ENCODE measurements at regions not wholly inside any gene's neighbourhood (a gene's known extent, or its start where the extent isn't known, plus 50 kb on each side); places are given as distances from the start of the nearest gene placed in this dataset.

- H4K20me1 ChIP-seq = peaks cover 39% of the 10 kb centered on the region
- no peak overlapping the region for H3K27ac ChIP-seq
- no peak overlapping the region for H3K4me2 ChIP-seq
- no peaks in the 10 kb centered on the region for H3K27me3 ChIP-seq
- H3K4me1 ChIP-seq = no peaks in the 10 kb centered on the region
- H3K9ac ChIP-seq = no peak overlapping the region
- H3K9me3 ChIP-seq = no peaks in the 10 kb centered on the region
- TF ChIP-seq Cebpa-rat (IDR thresholded peaks at IDR 0.05) = no peak
- no peaks in the 10 kb centered on the region for H3K36me3 ChIP-seq
- H3K4me3 ChIP-seq = no peak overlapping the region
Measured at GRCh38 chr2:217709478-217710210, 293.2 kb downstream of the TNS1 start.

- Histone ChIP-seq H3K4me1 (no peaks in the 10 kb centered on the region), H3K36me3 (no peaks in the 10 kb centered on the region), H3K9ac (no peak overlapping the region), H3K4me2 (no peak overlapping the region), H3K9me3 (no peaks in the 10 kb centered on the region), H3K4me3 (no peak overlapping the region), H3K27me3 (no peaks in the 10 kb centered on the region), H4K20me1 (peaks cover 15% of the 10 kb centered on the region), H3K27ac (no peak overlapping the region)
- TF ChIP-seq Cebpa-rat (IDR thresholded peaks at IDR 0.05) = no peak
Measured at GRCh38 chr2:217707131-217707611, 295.6 kb downstream of the TNS1 start.

GRCh38 chr2:217706513-217706912 lies 296.3 kb downstream of the TNS1 start:
- peaks cover 12% of the 10 kb centered on the region; the same call in 1 of the 2 replicates for H4K20me1 ChIP-seq
- H3K27ac ChIP-seq = no peak overlapping the region
- H3K27me3 ChIP-seq = no peaks in the 10 kb centered on the region
- no peaks in the 10 kb centered on the region for H3K36me3 ChIP-seq
- H3K4me3 ChIP-seq = no peak overlapping the region
- no peak overlapping the region for H3K9ac ChIP-seq
- no peaks in the 10 kb centered on the region for H3K9me3 ChIP-seq
- no peak for TF ChIP-seq Cebpa-rat (IDR thresholded peaks at IDR 0.05)
- no peak overlapping the region for H3K4me2 ChIP-seq
- H3K4me1 ChIP-seq = no peaks in the 10 kb centered on the region

GRCh38 chr2:217706095-217706494 lies 296.7 kb downstream of the TNS1 start:
- H3K9ac ChIP-seq = no peak overlapping the region
- H3K9me3 ChIP-seq = no peaks in the 10 kb centered on the region
- no peak overlapping the region for H3K27ac ChIP-seq
- no peaks in the 10 kb centered on the region for H3K36me3 ChIP-seq
- peaks cover 8% of the 10 kb centered on the region; the same call in 1 of the 2 replicates for H4K20me1 ChIP-seq
- no peaks in the 10 kb centered on the region for H3K27me3 ChIP-seq
- TF ChIP-seq Cebpa-rat (IDR thresholded peaks at IDR 0.05) = no peak
- no peaks in the 10 kb centered on the region for H3K4me1 ChIP-seq
- no peak overlapping the region for H3K4me3 ChIP-seq
- H3K4me2 ChIP-seq = no peak overlapping the region

- no peak overlapping the region for H3K27ac ChIP-seq
- no peaks in the 10 kb centered on the region for H3K9me3 ChIP-seq
- no peaks in the 10 kb centered on the region for H3K36me3 ChIP-seq
- no peaks in the 10 kb centered on the region for H3K27me3 ChIP-seq
- H4K20me1 ChIP-seq = 0 out of 2 replicates have a peak, but pooled peaks cover 6% of the 10 kb centered on the region
- no peaks in the 10 kb centered on the region for H3K4me1 ChIP-seq
- no peak for TF ChIP-seq Cebpa-rat (IDR thresholded peaks at IDR 0.05)
- H3K4me3 ChIP-seq = no peak overlapping the region
- no peak overlapping the region for H3K4me2 ChIP-seq
- H3K9ac ChIP-seq = no peak overlapping the region
Measured at GRCh38 chr2:217705461-217705860, 297.3 kb downstream of the TNS1 start.

- H3K36me3 ChIP-seq = no peaks in the 10 kb centered on the region
- H3K27ac ChIP-seq = no peak overlapping the region
- no peaks in the 10 kb centered on the region for H4K20me1 ChIP-seq
- no peak for TF ChIP-seq Cebpa-rat (IDR thresholded peaks at IDR 0.05)
- no peak overlapping the region for H3K4me3 ChIP-seq
- no peaks in the 10 kb centered on the region for H3K27me3 ChIP-seq
- H3K9me3 ChIP-seq = no peaks in the 10 kb centered on the region
- no peaks in the 10 kb centered on the region for H3K4me1 ChIP-seq
- H3K9ac ChIP-seq = no peak overlapping the region
- no peak overlapping the region for H3K4me2 ChIP-seq
Measured at GRCh38 chr2:217703999-217704398, 298.8 kb downstream of the TNS1 start.

GRCh38 chr2:217703102-217703501 lies 299.7 kb downstream of the TNS1 start:
- no peaks in the 10 kb centered on the region for H4K20me1 ChIP-seq
- no peak overlapping the region for H3K27ac ChIP-seq
- no peaks in the 10 kb centered on the region for H3K4me1 ChIP-seq
- H3K9me3 ChIP-seq = no peaks in the 10 kb centered on the region
- H3K9ac ChIP-seq = no peak overlapping the region
- no peak for TF ChIP-seq Cebpa-rat (IDR thresholded peaks at IDR 0.05)
- no peaks in the 10 kb centered on the region for H3K27me3 ChIP-seq
- no peak overlapping the region for H3K4me3 ChIP-seq
- no peaks in the 10 kb centered on the region for H3K36me3 ChIP-seq
- no peak overlapping the region for H3K4me2 ChIP-seq

- no peak overlapping the region for H3K4me3 ChIP-seq
- no peaks in the 10 kb centered on the region for H4K20me1 ChIP-seq
- no peak for TF ChIP-seq Cebpa-rat (IDR thresholded peaks at IDR 0.05)
- no peaks in the 10 kb centered on the region for H3K36me3 ChIP-seq
- H3K9ac ChIP-seq = no peak overlapping the region
- H3K4me2 ChIP-seq = no peak overlapping the region
- no peak overlapping the region for H3K27ac ChIP-seq
- H3K4me1 ChIP-seq = no peaks in the 10 kb centered on the region
- H3K9me3 ChIP-seq = no peaks in the 10 kb centered on the region
- no peaks in the 10 kb centered on the region for H3K27me3 ChIP-seq
Measured at GRCh38 chr2:217701622-217702021, 301.2 kb downstream of the TNS1 start.

- TF ChIP-seq Cebpa-rat (IDR thresholded peaks at IDR 0.05) = no peak
- no peaks in the 10 kb centered on the region for H4K20me1 ChIP-seq
Measured at GRCh38 chr2:217698691-217699090, 304.1 kb downstream of the TNS1 start.

GRCh38 chr2:217695033-217695520 lies 307.7 kb downstream of the TNS1 start:
- Histone ChIP-seq H3K27ac (no peak overlapping the region), H3K4me2 (peak overlapping the region; percentile 13), H3K4me3 (no peak overlapping the region), H3K9me3 (no peaks in the 10 kb centered on the region), H4K20me1 (no peaks in the 10 kb centered on the region), H3K36me3 (no peaks in the 10 kb centered on the region), H3K4me1 (peaks cover 9% of the 10 kb centered on the region), H3K27me3 (no peaks in the 10 kb centered on the region), H3K9ac (no peak overlapping the region)
- no peak for TF ChIP-seq Cebpa-rat (IDR thresholded peaks at IDR 0.05)

More at GRCh38 chr2:217698691-217699090, 304.1 kb downstream of the TNS1 start:
- H3K27me3 ChIP-seq = no peaks in the 10 kb centered on the region
- H3K9ac ChIP-seq = no peak overlapping the region
- H3K9me3 ChIP-seq = no peaks in the 10 kb centered on the region
- no peaks in the 10 kb centered on the region for H3K36me3 ChIP-seq
- H3K4me3 ChIP-seq = no peak overlapping the region
- H3K4me2 ChIP-seq = no peak overlapping the region
- no peak overlapping the region for H3K27ac ChIP-seq
- peaks cover 9% of the 10 kb centered on the region for H3K4me1 ChIP-seq
